ENCODE measurements at regions not wholly inside any gene's neighbourhood (a gene's known extent, or its start where the extent isn't known, plus 50 kb on each side); places are given as distances from the start of the nearest gene placed in this dataset.

DNA sequence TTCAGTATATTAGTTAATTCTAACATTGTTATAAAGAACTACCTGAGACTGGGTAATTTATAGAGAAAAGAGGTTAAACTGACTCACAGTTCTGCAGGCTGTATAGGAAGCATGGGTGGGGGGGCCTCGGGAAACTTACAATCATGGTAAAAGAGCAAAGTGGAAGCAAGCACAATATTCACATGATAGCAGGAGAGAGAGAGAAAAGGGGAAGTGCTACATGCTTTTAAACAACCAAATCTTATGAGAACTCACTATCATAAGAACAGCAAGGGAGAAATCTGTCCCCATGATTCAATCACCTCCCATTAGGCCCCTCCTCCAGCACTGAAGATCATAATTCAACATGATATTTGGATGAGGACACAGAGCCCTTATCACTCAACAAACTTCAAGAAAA is 324.9 kb downstream of the ZNF608 start:
- DNase-seq (ENCODE audit: low read depth in 2 of 2), result no peak

DNA sequence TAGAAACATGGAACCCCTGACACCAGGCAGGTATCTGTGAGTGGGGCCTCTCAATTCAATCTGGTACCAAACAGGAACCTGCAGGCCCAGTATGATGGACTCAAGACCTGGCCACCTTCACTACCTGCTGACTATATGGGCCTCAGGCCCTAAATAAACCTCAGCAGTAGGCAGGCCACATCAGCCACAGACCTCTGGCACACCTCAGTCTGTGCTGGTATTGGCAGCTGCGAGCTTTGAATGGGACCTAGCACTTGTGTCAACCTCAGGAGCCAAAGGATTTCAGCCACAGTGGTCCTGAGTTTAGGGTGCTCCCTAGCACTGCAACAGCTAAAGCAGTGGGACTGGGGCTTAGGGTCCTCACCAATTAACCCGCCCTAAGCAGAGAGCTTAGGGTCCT is 325.5 kb downstream of the ZNF608 start:
- DNase-seq (ENCODE audit: low read depth in 2 of 2), result no peak

DNA sequence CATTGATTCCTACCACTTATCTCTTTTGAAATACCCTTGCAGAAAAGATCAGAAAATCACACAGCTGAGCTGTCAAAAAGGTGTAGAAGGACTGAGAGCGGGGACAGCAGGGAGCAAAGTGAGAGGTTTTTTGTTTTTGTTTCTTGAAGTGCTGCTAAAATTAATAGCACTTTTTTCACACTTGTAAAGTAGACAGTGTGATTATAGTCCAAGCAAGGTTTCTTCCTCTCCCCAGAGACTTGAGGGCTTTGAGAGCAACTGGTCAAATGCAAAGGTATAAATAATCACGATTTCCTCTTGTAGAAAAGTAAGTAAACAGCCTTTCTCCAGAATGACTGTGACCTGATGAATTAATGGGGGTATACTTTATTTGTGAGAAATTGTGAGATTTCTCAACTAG is 326.9 kb downstream of the ZNF608 start:
- DNase-seq (ENCODE audit: low read depth in 2 of 2), result no peak

DNA sequence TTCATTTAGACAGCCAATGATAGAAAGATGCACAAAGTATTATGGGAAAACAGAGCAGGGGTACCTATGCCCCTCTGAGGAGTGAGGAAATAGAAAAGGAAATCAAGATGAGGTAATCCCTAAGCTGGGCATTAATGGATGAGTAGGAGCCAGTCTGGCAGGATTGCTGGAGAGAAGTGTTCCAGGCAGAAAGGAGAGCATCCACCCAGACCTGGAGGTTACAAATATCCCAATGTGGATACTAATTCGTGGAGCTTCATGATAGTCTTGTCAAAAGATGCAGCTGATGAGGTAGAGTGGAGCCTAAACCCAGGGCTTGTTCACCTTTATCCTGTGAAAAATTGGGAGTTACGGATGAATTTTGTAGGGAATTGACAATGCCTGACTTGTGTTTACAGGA is 328.0 kb downstream of the ZNF608 start:
- no peak for DNase-seq (ENCODE audit: low read depth in 2 of 2)

DNA sequence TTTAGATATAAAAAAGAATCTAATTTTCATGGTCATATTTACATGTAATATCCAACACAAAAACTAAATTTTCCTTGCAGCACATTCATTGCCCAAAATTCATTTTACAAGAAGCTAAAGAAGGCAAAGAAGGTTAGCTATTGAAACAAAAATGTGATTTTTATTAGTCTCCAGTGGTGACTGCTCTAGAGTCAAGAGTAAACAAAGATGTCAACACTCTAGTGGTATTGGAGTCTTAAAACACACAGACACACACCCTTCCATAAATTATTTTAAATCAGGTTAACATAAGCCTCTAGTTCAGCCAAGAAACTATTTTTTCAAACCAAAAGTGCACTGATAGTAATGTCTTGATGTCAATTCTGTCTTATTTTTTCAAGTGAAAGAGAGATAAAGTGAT is 329.2 kb downstream of the ZNF608 start:
- no peak for DNase-seq (ENCODE audit: low read depth in 2 of 2)

DNA sequence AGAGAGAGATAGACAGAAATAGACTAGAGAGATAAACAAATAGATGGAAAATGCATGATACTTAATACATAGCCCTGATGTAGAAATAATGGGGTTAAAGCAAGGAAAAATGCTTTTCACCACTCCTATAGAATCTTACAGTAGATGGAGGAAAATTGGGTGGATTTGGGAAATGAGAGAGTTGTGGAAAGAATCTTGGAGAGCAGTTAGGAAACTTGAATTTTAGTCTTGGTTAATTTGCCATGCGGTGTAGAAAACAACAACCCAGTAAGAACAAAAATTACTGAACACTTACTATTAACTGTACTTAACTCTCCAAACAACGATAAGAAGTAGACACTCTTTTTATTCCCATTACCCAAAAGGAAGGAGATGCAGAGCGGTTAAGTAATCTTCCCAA is 329.8 kb downstream of the ZNF608 start:
- no peak for DNase-seq (ENCODE audit: low read depth in 2 of 2)

DNA sequence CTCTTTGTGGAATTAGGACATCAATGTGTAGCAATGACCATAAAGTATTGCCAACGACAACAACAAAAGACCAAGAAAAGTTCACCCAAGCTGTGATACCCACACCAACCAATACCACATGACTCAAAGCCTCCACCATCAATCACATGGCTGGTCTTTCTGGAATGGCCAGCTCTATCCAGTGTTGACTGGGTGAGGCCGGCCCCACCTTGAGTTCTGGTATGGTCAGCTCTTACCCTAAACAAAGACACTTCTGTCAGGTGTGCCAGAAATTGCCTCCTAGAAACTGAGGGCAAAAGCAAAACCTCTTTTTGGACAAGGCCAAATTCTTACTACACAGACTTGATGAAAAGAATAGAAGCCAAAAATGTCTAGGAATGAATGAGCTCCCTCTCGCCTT is 331.5 kb downstream of the ZNF608 start:
- DNase-seq (ENCODE audit: low read depth in 2 of 2), result no peak

DNA sequence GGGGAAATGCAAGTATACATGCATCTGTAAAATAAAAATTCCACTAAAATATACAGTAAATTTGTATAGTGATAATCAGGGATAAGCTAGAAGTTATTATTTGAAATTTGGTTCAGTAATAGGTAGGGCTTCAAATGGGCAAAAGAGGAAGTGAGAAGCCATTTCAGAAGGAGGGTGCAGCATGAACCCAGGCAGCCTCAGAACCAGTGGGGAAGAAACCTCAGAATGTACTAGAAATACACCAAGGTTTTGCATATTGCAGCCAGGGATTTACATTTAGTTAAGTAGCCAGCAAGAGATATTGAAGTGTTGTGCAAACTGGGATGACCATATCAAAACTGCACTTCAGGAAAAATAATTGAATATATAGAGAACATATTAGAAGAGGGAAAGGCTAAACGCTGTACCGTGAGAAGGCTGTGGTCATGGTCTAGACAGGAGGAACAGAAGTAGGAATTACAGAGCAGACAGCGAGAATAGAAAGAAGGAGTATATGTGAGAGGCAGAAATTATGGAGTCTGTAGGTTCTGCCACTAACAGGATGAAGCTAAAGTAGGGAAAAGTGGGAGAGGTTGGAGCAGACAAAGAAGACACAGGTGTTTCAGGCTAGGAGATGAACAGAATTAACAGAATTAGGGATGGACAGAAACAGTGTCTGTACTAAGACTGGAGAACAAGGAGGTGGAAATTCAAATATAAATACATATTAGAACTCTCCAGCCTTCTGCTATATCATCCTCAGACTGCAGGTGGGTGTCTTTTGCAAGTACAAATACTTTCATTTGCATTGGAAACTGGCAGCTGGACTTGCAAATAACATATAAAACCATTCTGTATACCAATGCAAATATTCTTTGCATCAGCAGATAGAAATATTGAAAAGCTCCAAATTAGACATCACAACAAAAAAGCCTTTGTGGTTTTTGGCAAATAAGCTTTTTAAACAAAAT is 335.6 kb downstream of the ZNF608 start:
- no peak for DNase-seq (ENCODE audit: low read depth in 2 of 2)

DNA sequence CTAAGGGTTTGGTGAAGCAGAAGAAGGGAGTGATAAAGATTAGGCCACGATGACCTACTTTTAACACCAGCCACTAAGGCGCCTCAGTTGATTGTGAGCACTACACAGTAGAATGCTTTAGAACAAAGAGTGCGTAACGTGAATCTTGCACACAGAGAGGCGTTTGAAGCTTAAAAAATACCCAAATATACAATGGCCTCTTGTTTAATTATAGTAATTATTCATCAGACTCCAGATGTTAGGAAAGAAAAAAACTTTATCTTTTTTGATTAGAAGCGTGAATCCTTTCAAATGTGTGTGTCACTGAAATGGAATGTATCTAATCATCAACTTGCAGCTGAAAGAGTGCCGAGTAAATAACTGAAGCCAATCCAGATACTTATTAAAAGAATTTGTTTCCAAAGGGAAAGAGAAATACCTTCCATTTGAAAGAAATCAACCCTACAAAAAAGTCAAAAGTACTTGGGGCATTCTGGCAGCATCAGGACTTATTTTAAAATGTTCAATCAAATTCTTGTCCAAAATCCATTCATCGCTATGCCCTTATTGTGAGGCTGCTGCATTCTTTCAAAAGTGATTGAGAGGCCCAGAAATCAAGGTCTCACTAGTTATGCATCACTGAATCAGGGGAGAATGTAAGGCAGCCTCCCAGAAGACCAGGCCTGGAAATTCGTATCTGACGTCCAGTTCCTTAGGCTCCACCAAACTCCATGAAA is 337.5 kb downstream of the ZNF608 start:
- DNase-seq (ENCODE audit: low read depth in 2 of 2), result peak in 1 of 2 experiments; percentile 26

DNA sequence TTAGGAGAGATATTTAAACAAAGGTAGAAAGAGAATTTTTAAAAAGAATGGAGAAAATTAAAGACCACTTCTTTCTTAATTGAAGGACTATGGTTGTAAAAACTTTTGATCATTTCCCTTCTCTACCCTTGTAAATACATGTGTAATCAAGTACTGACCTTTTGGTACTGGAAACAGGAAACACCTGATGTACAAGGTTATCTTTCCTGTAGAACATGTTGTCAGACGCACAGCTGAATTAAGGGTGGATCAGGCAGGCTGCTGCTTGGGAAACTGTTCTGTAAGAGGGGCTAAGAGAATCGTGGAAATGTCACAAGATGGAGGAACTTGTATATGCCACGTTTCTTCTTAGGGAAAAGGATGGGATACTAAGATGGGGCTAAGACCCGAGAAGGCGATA is 341.6 kb downstream of the ZNF608 start:
- no peak for DNase-seq (ENCODE audit: low read depth in 2 of 2)

DNA sequence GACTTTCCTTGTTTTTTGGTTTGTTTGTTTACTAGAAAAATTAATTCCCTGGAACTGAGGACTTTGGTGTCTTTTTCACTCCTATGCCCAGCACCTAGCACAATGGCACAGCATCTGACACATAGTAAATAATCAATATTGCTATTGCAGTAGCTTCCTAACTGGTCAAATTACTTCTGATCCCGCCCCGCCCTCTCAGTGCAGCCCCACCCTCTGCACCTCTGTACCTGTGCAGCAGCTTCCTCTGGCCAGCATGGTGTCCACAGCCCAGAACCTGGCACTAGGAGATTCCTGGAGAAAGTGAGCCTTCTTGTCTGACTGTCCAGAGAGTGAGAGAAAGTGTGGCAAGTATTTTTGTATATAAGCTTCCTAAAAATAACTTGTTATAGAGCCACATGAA is 343.2 kb downstream of the ZNF608 start:
- no peak for DNase-seq (ENCODE audit: low read depth in 2 of 2)

DNA sequence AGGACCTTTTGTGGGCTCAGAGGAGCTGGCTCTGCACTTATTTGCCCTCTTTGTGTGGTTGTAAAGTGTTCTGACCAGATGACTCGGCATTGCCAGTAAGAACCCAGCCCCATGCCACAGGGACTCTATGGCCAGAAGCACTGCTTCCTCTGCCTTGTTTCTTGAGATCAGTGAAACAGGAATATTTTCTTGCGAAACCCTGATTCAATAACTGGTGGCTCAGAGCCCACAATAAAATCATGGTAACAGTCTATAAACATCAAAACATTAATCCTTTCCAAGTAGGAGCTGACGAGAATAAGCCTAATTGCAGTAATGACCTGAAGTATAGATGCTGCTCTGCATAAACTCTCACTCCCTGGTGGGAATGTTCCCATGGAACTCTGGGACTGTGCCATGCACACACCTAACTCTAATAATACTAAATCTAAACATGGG is 344.3 kb downstream of the ZNF608 start:
- DNase-seq (ENCODE audit: low read depth in 2 of 2), result peak in 1 of 2 experiments; percentile 24

DNA sequence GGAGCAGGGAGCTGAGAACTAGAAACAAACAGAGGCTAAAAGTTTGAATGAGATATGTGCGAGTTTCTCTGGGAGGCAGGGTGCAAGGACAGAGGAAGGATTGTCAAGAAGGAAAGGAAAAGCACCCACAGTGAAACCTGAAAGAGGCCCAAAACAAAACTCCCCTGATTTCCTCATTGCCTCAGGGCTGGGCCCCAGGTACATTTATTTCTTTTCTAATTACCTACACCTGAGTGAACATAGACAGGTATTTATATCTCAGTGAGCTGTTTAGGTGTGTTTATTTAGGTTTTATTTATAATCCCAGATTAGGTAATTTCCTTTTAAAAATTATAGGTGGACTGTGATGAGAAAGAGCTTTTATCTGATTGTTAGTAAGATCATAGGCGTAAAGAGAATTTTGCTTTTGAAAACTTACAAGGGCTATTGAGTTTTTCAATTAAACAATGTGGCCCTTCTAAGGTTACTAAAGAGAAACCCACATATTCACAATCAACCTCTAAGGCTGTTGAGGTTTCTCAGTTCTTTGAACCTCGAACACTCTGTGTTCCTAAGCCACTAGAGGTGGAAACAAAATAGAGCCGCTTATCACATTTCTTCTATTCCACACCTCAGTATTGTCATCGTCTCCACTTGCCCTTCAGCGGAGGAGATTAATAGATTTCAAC is 344.8 kb downstream of the ZNF608 start:
- DNase-seq (ENCODE audit: low read depth in 2 of 2), result no peak

DNA sequence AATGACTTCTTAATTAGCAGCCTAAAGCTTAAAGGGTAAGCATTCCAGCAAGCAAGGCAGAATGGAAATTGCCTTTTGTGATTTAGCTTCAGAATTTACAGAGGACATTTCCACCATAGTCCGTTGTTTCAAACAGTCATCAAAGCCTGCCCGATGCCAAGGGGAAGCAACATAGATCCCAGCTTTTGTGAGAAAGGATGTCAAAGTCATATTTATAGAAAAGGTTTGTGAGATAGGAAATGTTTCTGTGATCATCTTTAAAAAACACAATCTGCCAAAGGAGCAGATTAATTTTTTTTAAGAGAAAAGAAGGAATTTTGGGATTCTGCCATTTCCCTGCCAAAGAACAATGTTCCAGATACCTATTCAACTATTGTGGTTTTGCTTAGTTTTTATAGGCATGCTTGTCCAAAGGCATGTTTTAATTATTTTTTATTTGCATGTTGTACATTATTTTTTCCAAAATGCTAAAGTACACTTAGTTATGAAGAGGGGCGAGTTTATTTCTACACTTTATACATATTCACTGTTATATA is 346.9 kb downstream of the ZNF608 start:
- DNase-seq (ENCODE audit: low read depth in 2 of 2), result no peak

DNA sequence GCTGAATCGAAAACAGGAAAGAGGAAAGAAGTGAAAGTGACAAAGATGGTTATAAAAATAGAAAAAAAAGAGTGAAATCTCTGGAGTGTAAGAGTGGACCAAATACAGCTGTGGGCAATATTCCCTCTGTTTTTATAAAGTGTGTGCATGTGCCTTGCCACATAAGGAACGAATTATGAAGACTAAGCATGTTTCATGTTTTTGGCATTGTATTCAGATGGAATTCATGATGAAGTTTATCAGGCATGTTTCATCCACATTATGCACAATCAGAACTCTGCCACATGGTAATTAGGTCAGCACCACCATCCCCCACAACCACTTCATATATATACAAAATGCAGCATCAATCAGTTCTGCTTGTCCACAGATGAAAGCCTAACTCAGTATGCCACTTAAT is 348.0 kb downstream of the ZNF608 start:
- peak; percentile 79 to 83 for DNase-seq (ENCODE audit: low read depth in 2 of 2)

DNA sequence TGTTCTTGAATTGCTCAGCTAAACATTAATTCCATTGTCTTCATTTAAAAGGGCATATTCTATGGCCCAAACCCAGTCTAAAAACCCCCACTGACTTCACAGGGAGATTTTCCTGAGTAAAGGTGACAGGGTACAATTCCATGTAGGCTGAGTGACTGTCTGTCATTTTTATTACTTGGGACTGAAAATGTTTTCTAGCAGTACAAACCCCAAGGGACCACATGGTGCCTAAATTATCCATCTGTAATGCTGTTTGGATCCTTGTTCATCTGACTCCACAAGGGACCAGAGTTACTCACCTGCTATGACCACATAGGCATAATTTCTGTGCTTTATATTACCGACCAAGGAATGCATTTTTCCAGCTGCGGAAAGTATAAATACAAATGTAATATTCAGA is 349.1 kb downstream of the ZNF608 start:
- no peak for DNase-seq (ENCODE audit: low read depth in 2 of 2)

DNA sequence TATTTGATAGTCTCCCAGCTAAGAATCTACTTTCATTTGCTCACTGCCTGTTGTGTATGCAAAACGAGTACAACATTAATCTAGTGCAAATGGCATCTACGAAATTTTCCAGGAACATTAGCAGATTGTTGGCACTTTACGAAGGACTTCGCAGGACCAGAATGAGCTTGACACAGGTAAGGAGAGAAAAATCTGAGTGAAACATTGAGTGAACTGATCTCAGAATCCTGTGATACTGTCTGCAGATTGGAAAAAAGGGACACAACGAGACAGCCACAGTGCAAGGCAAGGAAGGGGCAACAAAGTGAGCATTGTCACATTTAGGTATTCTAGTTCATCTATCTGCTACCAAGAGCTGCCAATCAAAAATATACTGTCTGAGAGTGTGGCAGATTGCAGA is 350.5 kb downstream of the ZNF608 start:
- DNase-seq (ENCODE audit: low read depth in 2 of 2), result no peak

DNA sequence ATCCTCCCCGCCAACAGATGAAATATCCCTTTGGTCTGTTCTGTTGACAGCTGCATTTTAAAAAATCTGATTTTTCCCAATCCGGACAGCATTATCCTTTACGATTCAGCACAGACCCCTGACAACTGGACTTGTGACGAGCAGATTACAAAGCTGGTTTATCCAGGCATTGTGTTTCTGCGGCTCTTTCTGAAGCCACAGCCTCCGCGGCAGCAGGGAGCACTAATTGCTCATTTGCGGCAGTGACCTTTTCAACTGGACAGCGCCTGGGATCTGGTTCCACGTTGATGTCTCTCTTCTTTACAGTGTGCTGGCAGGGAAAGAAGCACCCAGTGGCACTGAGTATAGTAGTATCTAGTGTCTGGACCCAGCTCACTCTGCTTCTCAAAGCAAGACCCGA is 351.2 kb downstream of the ZNF608 start:
- DNase-seq (ENCODE audit: low read depth in 2 of 2), result no peak

DNA sequence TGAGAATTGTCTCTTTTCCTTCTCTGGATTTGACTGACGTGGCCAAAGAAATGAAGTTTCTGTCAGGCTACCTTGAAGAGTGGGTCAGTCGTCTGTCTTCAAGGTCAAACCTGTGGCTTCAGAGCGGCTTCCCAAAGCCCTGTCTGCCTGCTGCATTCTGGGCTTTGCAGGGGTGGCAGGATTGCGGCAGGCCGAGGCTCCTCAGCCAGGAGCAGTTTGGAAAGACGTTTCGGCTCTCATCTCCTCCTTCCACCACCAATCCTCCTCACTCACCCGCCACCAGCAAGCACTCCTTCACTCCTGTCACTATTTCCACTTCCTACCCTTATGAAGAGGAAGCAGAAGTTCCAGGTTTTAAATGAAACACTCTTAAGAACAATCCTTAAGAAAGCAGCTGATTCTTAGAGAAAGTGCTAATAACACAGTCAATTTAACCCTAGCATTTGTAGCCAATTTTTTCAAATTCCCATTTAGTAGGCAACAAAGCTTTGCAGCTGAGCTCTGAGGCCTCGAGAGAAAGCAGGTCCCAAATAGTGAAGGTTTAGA is 351.7 kb downstream of the ZNF608 start:
- DNase-seq (ENCODE audit: low read depth in 2 of 2), result no peak

DNA sequence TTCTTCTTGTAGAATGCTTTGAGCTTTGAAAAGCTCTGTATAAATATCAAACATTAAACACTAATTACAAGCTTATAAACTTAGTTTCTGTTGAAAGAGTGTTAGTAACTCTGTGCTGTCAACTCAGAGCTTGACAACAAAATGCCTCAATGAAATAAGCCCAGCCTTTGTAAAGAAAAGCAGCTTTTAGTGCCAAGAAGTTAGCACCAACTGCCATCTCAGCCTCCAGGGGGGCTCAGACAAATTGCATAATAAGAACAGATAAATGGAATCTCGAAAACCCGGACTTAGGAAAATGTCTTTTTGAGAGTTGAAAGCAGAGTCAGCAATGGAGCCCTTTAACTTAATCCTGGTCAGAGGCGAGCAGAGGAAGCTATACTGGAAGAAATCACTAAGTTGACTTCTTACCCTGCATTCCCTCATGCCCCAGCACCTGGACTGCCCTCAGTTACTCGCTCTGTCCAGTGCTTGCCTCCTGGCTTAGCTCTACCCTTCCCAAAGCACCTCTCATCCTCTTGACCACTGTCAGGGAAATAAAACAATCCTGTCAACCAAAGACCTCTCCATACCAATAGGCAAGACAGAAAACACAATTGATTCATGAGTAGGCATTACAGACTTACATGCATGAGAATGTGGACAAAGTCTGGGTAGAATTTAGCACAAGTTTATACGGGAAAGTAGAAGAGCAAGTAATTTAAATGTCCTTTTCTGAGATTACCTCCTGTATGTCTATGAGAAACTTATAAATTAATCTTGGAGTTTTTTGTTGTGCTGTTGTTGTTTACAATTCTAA is 352.7 kb downstream of the ZNF608 start:
- no peak for DNase-seq (ENCODE audit: low read depth in 2 of 2)

DNA sequence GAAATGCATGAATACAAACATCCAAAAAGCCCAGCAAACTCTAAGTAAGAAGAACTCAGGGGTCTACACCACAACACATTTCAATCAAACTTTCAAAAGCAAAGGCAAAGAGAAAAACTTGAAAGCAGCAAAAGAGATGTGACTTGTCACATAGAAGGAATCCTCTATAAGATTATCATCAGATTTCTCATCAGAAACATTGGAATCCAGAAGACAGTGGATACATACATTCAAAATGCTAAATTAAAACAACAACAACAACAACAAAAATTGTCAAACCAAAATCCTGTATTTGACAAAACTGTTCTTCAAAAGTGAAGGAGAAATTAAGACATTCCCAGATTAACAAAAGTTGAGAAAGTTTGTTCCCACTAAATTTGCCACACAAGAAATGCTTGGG is 362.7 kb downstream of the ZNF608 start:
- DNase-seq (ENCODE audit: low read depth in 2 of 2), result no peak

Data from fibroblast of skin of left quadriceps (primary cell).